Endothelial cell of umbilical vein (primary cell): ENCODE measurements at regions not wholly inside any gene's neighbourhood (a gene's known extent, or its start where the extent isn't known, plus 50 kb on each side); places are given as distances from the start of the nearest gene placed in this dataset.

Experiments
- BruUV-seq: library from RNA; stranded (reverse); fragments of 400-500 nt; replicated peaks from 2 replicates; lab custom pipeline; 2021; lab: Mats Ljungman, UMichigan
- CTCF ChIA-PET: fragments of 300-600, 350-600 bp; sonication (Branson Sonifier 250); formaldehyde crosslinking; loops from one replicate; lab custom pipeline; 2021; ENCODE audit warnings: antibody characterized with exemption, inconsistent platforms; lab: Charles Lee
- POLR2A ChIA-PET: fragments of 300-600, 350-600 bp; sonication (Branson Sonifier 250); formaldehyde crosslinking; loops from one replicate; lab custom pipeline; 2021; ENCODE audit warnings: antibody characterized with exemption, inconsistent platforms; lab: Charles Lee
- DNase-seq: peaks from one replicate; pipeline ENCODE4 v3.0.0-alpha.2; 2011; ENCODE audit warnings: low read depth, low spot score
- FAIRE-seq: peaks from 2 replicates; lab custom pipeline; 2011; peaks lifted over from hg19 to GRCh38; lab: Jason Lieb, UNC
- H2AFZ ChIP-seq: 2 replicates; pipeline ENCODE4 v1.6.0; 2012; ENCODE audit warnings: low read depth, low read length, control low read depth, inconsistent platforms
- H3K27ac ChIP-seq: 2 replicates; pipeline ENCODE4 v1.5.1; 2011; ENCODE audit warnings: low read depth, mild to moderate bottlenecking, control low read depth, low read length, moderate library complexity; ENCODE audit not compliant: insufficient read depth
- H3K27me3 ChIP-seq, 2 experiments: 2 replicates each; pipeline versions ENCODE4 v1.6.0 to v1.6.1; 2011; ENCODE audit warnings: low read length in 2 of 2, mixed read lengths in 1 of 2; ENCODE audit not compliant: control insufficient read depth in 2 of 2, insufficient read depth in 2 of 2
- H3K36me3 ChIP-seq, 2 experiments: 2 replicates in 1 of 2; 3 replicates in 1 of 2; pipeline ENCODE4 v1.5.1; 2011; ENCODE audit warnings: low read length in 2 of 2, mild to moderate bottlenecking in 1 of 2, moderate library complexity in 1 of 2; ENCODE audit not compliant: control insufficient read depth in 2 of 2, insufficient read depth in 2 of 2; ENCODE audit errors: extremely low read depth in 1 of 2
- H3K4me1 ChIP-seq: 3 replicates; pipeline ENCODE4 v1.5.1; 2011; ENCODE audit warnings: mild to moderate bottlenecking, low read length; ENCODE audit not compliant: control insufficient read depth, insufficient read depth; ENCODE audit errors: extremely low read depth
- H3K4me2 ChIP-seq: 2 replicates; pipeline ENCODE4 v1.6.1; 2011; ENCODE audit warnings: low read length, control low read depth, mixed read lengths; ENCODE audit not compliant: insufficient read depth
- H3K4me3 ChIP-seq, 3 experiments: fragments of 200-600 bp in 1 of 3; sonication (generic), shearing (Covaris generic) in 1 of 3; replicated peaks in 1 of 3; 2 replicates each; pipeline ENCODE4 v1.5.1; 2011 to 2016; ENCODE audit warnings: control low read depth in 3 of 3, low read length in 3 of 3, mild to moderate bottlenecking in 2 of 3, inconsistent platforms in 1 of 3, low read depth in 1 of 3, moderate library complexity in 1 of 3; ENCODE audit not compliant: insufficient read depth in 1 of 3
- H3K79me2 ChIP-seq: 2 replicates; pipeline ENCODE4 v1.6.0; 2012; ENCODE audit warnings: low read length, inconsistent platforms; ENCODE audit not compliant: control insufficient read depth, insufficient read depth
- H3K9ac ChIP-seq: replicated peaks from 2 replicates; pipeline ENCODE3; 2011; ENCODE audit warnings: low read length, control low read depth; ENCODE audit not compliant: insufficient read depth; ENCODE audit errors: extremely low read depth
- H3K9me1 ChIP-seq: replicated peaks from 3 replicates; pipeline ENCODE4 v1.6.0; 2011; ENCODE audit warnings: mild to moderate bottlenecking, low read length; ENCODE audit not compliant: control insufficient read depth, insufficient read depth; ENCODE audit errors: extremely low read depth
- H3K9me3 ChIP-seq: replicated peaks from 2 replicates; pipeline ENCODE4 v1.5.1; 2012; ENCODE audit warnings: low read length, inconsistent platforms; ENCODE audit not compliant: control insufficient read depth, insufficient read depth
- H4K20me1 ChIP-seq: replicated peaks from 2 replicates; pipeline ENCODE3; 2011; ENCODE audit warnings: mild to moderate bottlenecking, low read length; ENCODE audit not compliant: control insufficient read depth, insufficient read depth; ENCODE audit errors: extremely low read depth
- CTCF ChIP-seq, 2 donors: IDR thresholded peaks; 1 replicate in 1 of 2; 2 replicates in 1 of 2; pipeline ENCODE4 v1.5.1; 2011; ENCODE audit warnings: low read length in 2 of 2, mild to moderate bottlenecking in 2 of 2, moderate library complexity in 2 of 2, control low read depth in 1 of 2, inconsistent platforms in 1 of 2, low read depth in 1 of 2; ENCODE audit not compliant: insufficient read depth in 1 of 2; ENCODE audit errors: extremely low read depth in 1 of 2
- EZH2 ChIP-seq: IDR thresholded peaks from 2 replicates; pipeline ENCODE4 v1.6.1; 2012; ENCODE audit warnings: borderline replicate concordance, low read depth, mild to moderate bottlenecking, moderate library complexity, low read length, inconsistent platforms; ENCODE audit not compliant: severe bottlenecking
- FOS ChIP-seq: IDR thresholded peaks from 2 replicates; pipeline ENCODE4 v1.6.1; 2011; ENCODE audit warnings: mild to moderate bottlenecking, low read length, moderate library complexity, borderline replicate concordance; ENCODE audit not compliant: insufficient read depth
- GATA2 ChIP-seq: IDR thresholded peaks from 2 replicates; pipeline ENCODE4 v1.7.0; 2011; ENCODE audit warnings: low read depth, mild to moderate bottlenecking, moderate library complexity, mixed read lengths, low read length; ENCODE audit not compliant: insufficient read length, insufficient read depth
- JUN ChIP-seq: IDR thresholded peaks from 2 replicates; pipeline ENCODE4 v1.6.1; 2011; ENCODE audit warnings: borderline replicate concordance, low read depth; ENCODE audit not compliant: insufficient read length, insufficient read depth
- MAX ChIP-seq: IDR thresholded peaks from 2 replicates; pipeline ENCODE4 v1.6.1; 2011; ENCODE audit not compliant: insufficient read depth, insufficient read length
- MYC ChIP-seq: IDR thresholded peaks from one replicate; pipeline ENCODE4 v1.6.1; 2011; ENCODE audit warnings: mild to moderate bottlenecking, low read depth, low read length
- POLR2A ChIP-seq: IDR thresholded peaks from 2 replicates; pipeline ENCODE4 v1.6.1; 2012; ENCODE audit warnings: low read depth, mild to moderate bottlenecking, control low read depth, low read length
- POLR2AphosphoS5 ChIP-seq: IDR thresholded peaks from 2 replicates; pipeline ENCODE4 v1.6.1; 2012; ENCODE audit warnings: low read depth, mild to moderate bottlenecking, control low read depth, low read length, moderate library complexity; ENCODE audit not compliant: insufficient read depth
- dilution Hi-C: fragments of 300-500 bp; cut with MboI; formaldehyde crosslinking; loops from one replicate; pipeline ENCODE4 v1.15.0; 2019; ENCODE audit warnings: low sequenced_read_pairs; ENCODE audit not compliant: extremely low pct_ligation_motif_present
- intact Hi-C: fragments of 100-400 bp; cut with micrococcal nuclease; formaldehyde crosslinking; loops from one replicate; pipeline ENCODE4 v1.10.0; 2022

- dilution Hi-C loops (no loop called here), intact Hi-C loops (no loop called here)
- DNase-seq (no peak), FAIRE-seq (no peak)
- no peak for TF ChIP-seq MAX
- no peak for TF ChIP-seq EZH2
- TF ChIP-seq CTCF (IDR thresholded peaks at IDR 0.05; ENCODE audit: extremely low read depth in 1 of 2, insufficient read depth in 1 of 2, low read depth in 1 of 2, low read length in 2 of 2) = no peak
- no peak for TF ChIP-seq FOS
- TF ChIP-seq MYC = no peak
- TF ChIP-seq GATA2 = no peak
- no peak for TF ChIP-seq POLR2A
- no peak for TF ChIP-seq JUN
- TF ChIP-seq POLR2AphosphoS5 = no peak
- Histone ChIP-seq H4K20me1 (no peaks in the 10 kb centered on the region), H3K27me3 (no peaks in the 10 kb centered on the region), H3K4me2 (no peak overlapping the region), H3K9me3 (no peaks in the 10 kb centered on the region), H3K9ac (no peak overlapping the region), H3K9me1 (no peaks in the 10 kb centered on the region), H2AFZ (no peak overlapping the region), H3K4me3 (no peak overlapping the region), H3K36me3 (no peaks in the 10 kb centered on the region), H3K4me1 (no peaks in the 10 kb centered on the region), H3K79me2 (no peaks in the 10 kb centered on the region), H3K27ac (no peak overlapping the region)
- POLR2A ChIA-PET = no interaction called here
- CTCF ChIA-PET = interaction anchor here (1.6 kb wide), 1 partner anchor 11 kb away, joined by 3 read pairs; no protein-coding TSS in a partner anchor
- no TSS peak for BruUV-seq
These were observed 136.7 kb upstream of the TMTC4 start for GRCh38 chr13:100811024-100811865.
